ENCODE measurements at regions not wholly inside any gene's neighbourhood (a gene's known extent, or its start where the extent isn't known, plus 50 kb on each side); places are given as distances from the start of the nearest gene placed in this dataset.

- no peak for TF ChIP-seq CTCF (IDR thresholded peaks at IDR 0.05)
- no peak for TF ChIP-seq POLR2A (IDR thresholded peaks at IDR 0.05)
Measured at GRCh38 chr4:129600898-129601297, 504.9 kb downstream of the C4orf33 start.
